GM19438 (cell line): ENCODE measurements at regions not wholly inside any gene's neighbourhood (a gene's known extent, or its start where the extent isn't known, plus 50 kb on each side); places are given as distances from the start of the nearest gene placed in this dataset.
"Not testable (repeated sequence)": the region's sequence is repeated elsewhere in the genome, so short reads cannot be mapped to it uniquely, and the experiment has no call there.

Experiments
- ATAC-seq: cut with Tn5 transposase; IDR thresholded peaks from one replicate; pipeline ENCODE4 v1.9.1; 2021; ENCODE audit warnings: low read depth; ENCODE audit not compliant: unreplicated experiment

DNA sequence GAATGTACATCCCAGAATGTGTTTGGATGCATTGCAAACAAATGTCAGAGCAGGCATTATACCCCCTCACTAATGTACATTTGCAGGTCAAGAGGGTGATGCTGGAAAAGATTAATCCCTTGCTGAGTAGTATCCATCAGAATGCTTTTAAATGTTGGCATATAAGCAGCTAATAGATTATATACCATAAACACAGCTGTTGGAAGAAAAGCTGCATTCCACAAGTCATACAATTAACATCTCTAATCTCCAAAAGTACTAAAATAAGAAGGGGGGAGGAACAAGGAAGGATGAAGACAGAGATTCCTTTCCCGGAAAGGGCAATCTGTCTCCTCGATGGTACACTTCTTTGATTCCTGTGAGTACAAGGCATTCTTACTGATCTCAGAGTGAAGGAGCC lies 445.7 kb upstream of the CDIN1 start:
- no peak for ATAC-seq

DNA sequence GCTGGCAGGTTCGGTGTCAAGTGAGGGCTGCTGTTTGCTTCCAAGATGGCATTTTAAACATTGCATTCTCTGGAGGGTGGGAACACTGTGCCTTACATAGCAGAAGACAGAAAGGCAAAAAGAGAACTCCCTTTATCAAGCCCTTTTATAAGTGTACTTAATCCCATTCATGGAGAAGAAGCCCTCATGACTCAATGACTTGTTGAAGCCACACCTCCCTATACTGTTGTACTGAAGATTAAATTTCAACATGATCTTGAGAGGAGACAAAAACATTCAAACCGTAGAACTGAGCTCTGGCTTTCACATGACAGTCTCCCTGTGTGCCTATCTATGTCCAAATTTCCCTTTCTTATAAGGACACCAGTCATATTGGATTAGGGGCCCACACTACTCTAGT lies 443.4 kb upstream of the CDIN1 start:
- no peak for ATAC-seq

DNA sequence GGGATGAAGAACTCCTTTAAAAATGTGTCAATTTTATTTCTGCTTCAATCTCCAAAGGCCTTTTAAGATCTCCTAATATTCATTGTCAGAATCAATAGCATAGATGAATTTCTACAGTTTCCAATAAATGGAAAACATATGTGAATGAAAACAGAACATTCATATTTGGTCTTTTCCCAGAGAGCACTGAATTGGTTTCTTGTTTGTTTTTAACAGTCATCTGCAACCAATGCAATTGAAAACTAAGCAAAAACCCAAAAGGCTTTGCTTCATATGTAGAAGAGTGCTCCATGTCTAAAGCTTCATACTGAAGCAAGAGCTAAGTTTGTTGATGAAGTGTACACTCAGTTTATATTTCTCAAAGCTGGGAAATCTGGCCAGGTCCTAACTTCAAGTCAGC lies 426.5 kb upstream of the CDIN1 start:
- no peak for ATAC-seq

DNA sequence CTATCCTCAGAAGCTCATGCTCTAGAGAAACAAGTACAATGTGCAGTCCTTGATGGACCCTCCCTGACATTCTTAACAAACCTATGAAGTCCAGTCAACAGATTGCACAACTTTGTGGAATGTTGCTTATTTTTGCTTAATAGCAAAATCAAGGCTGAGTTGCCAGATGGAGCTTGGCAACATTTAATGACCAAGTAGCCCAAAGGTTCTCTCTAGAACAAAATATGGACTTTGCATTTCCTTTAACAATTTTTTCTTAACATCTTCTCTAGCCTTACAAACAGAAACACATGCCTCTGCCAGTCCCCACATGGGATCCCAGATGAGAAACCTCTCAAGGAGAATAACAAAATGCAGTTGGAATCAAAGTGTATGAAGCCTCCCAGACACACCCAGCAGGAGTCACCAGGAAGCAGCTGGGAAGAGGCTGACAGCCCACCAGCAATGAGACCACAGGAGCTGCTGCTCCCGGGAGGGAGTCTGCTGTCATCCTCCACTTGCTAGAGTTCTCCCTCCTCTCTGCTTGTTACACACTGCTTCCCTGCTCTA lies 422.5 kb upstream of the CDIN1 start:
- ATAC-seq = no peak

DNA sequence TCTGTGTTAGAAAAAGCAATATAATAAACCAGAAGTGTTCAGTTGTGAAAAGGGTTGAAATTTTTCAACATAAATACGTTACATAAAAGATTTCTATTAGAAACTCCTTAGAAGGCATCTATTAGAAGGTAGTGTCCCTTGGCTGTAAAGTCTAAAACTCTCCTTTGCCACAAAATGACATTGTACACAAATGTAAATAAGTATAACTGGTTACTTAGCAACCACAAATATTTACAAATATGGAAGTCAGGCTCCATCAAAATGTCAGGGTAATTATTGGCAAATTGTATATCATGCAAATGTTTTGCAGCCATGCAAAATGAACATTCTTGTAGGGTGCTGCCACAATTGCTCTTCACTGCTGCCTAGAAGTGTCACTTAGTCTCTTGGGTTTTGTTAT lies 419.1 kb upstream of the CDIN1 start:
- ATAC-seq = no peak

DNA sequence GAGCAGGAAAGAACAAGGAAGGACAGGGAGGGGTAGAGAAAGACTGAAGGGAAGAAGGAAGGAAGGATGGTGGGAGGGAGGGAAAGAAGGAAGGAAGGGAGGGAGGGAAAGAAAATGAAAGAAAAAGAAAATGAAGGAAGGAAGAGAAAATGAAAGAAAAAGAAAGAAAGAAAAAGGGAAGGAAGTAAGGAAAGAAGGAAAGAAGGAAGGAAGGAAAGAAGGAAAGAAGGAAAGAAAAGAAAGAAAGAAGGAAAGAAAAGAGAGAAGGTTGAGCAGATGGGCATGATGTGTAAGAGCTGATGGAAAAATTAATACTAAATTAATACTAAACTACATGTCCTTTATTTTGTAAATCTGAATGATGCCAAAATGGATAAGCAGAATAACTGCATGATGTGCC lies 418.3 kb upstream of the CDIN1 start:
- ATAC-seq = no peak

DNA sequence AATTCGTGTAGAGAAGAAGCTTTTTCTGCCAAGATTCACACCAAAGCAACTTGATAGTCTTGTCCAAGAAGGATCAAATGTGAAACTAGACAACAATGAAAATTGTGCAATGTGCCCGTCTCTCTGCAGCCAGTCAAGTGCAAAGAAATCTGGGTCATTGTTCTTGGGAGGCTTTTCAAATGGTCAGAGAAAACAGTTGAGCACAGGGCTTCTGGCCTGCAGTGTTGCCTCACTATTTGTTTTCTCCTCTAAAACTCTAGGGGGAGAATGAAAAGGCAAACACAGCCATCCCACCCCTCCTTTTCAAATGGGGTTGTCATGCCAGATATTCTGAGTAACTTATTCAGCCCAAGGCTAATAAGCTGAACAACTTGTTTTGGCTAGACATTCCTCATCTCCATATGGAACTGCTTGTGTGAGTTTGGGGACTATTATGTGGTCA lies 417.6 kb upstream of the CDIN1 start:
- no peak for ATAC-seq

DNA sequence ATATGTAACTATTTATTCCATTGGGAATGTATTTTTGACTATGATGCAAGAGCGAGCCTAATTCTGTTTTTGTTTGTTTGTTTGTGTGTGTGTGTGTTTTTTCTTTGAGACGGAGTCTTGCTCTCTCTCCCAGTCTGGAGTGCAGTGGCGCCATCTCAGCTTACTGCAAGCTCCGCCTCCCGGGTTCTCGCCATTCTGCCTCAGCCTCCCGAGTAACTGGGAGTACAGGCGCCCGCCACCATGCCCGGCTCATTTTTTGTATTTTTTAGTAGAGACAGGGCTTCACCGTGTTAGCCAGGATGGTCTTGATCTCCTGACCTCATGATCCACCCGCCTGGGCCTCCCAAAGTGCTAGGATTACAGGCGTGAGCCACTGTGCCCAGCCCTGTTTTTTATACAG lies 415.4 kb upstream of the CDIN1 start:
- ATAC-seq = not testable (repeated sequence)

DNA sequence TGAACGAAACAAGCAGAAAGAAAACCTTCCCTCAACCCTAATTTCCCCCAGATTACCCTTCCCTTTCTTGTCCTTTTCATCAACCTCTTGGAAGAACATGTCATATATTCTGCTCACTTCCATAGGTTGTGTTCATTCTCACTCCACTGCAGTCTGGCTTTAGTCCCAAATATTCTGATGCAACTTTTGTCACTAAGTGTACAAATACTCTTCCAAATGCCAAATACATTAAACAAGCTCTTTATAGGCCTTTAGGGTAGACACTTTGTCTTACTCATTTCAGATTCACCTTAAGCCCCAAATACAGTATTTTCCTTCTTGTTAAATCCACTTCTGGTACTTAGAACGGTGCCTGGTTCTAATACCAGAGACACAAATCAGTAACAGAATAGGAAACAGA lies 406.5 kb upstream of the CDIN1 start:
- no peak for ATAC-seq

DNA sequence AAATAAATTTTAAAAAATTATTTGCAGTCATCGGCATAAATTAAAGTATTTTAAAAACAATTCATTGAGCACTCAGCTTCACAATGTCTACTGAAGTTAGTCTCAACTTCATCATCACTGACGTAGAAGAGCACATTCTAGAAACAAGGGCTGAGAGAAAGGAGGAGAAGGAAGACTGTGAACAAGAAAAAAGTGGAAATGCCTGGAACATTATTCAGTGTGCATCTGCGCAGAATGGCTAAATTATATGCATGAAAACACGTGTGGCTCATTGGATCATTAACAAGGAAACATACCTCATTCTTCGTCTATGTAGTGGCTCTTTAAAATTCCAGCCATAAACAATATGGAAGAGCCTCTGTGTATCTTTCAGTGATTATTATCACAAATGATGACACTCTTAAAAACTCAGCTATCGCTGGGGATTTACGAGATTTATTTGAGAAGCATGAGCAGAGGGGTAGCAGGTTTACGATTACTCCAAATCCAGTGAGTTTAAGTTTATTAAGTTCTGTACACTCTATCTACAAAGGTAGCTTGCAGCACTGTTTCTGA lies 404.2 kb upstream of the CDIN1 start:
- no peak for ATAC-seq

DNA sequence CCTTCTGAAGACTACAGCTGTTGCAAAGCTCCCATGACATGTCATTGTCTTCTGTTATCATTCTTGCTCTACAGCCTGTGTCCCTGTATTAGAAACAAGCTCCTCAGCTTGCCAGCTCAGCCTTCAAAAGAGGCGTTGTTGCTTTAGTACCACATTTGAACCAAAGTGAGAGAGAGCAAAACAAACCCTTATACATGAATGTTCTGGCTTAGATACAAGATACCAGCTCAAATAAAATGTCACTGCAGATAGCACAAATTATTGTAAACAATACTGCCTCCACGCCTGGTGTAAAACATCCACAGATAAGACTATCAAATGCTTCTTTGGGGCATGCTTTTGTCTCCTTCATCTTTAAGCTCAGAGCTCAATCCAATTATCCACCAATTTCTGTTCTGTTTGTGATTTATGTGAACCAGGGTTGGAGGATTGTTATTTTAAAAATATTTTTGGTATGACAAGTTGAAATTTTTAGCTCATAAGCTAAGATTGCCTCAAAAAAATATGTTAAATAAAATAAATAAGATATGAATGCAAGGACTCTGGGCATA lies 403.6 kb upstream of the CDIN1 start:
- no peak for ATAC-seq

DNA sequence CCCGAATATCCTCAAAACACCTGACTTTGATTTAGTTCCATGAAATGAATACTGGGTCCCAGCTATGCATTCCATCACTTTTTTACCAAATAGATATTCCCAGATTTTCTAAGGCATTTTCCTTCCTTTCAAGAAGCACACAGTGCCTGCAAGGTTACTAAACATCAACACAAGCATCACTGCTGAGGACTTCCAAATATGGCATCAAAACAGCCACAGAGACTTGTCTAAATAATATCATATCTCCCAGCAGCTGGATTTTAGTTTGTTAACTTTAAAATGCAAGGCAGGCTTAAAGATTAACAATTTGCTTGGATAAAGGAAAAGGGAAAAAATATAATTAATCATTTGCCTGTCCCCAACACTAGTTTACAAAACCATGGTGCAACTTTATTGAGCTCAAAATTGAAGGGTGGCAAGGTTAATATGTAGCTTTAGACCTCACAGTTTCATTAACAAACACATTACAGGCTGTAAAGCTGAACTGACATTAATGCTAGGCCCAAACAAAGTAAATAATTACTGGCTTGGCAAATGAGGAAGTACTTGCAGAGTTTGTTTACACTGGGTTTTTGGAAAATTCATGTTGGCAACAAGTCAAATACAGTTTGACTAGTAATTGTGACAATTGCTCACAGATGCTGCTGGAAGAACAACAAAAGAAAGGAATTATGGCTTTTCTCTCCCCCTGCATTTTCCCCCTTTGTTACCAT lies 401.7 kb upstream of the CDIN1 start:
- ATAC-seq = no peak

DNA sequence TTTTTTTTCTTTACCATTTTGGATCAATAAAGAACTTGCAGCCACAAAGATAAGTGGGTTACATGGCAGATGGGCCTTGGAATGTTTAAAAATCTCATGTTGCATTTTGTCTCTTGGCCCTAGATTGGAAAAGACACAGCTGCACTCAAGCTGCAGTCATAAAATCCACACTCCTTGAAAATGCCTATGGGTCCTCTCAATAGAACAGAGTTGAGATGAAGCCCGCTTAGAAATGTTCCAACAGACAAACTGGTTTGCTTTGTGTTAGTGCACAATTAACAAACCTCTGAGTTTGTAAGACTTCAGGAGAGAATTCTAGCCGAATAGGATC lies 401.2 kb upstream of the CDIN1 start:
- no peak for ATAC-seq

DNA sequence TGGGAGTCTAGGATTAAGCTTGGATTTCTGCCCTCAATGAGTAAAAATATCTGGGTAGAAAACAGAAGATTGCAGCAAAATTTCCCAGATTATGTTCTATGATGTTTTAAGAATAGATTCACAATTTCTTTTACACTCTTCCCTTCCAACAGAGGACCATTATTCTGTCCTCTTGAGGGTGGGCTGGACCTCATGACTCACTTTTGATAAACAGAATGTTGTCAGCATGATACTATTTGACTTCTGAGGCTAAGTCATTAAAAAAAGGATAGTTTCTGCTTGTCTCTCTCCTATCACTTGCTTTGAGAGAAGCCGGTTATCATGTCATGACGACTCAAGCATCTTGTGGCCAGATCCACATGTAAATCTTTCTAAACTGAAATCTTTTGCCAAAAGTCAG lies 396.2 kb upstream of the CDIN1 start:
- ATAC-seq = no peak

DNA sequence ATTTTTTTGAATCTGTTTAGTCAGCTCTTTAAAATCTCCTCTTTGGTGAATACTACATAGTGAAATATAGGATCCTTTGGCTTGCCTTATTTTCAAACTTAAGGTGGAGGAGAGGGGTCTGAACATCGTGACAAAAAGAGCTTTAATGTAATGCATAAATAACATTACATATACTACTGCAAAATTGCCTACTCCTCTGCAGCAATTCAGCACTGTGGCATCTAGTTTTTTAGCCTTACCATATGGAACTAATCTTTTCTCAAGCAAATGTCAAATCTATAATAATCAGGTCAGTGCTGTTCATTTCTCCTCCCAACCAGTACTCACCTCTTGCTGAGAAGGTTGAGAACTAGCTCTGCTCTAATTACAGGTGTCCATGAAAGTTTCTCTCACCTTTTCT lies 394.0 kb upstream of the CDIN1 start:
- no peak for ATAC-seq

DNA sequence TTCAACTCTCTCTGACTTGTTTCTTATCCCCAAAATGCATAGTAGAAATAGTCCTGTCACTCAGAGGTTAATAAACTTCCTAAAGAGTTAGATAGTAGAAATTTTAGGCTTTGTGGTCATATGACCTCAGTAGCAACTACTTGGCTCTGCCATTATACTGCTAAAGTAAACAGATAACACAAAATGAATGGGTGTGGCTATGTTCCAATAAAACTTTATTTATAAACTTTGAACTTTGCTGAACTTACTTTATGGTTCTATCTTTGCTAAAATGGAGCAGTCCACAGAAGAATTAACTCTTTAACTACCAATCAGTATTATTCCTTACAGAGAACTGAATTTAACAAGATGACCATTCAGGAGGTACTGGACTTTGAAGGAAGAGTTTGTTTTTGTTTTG lies 393.6 kb upstream of the CDIN1 start:
- no peak for ATAC-seq

DNA sequence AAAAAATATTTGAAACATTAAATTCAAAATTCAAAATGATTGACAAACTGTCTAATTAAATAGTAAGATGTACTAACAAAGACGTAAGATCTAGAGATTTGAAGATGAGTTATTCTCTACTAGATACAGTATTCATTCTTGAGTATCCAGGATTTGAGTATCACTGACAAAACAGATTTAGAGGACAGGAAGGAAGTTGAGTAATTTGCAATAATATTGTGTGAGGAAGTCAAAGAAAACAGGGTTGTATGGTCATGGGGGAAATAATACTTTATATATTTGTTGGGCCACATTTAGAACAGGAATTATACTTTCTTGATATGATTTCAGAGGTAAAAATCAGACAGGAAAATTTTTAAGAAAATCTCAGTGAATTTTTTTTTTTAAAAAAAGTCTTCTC lies 393.1 kb upstream of the CDIN1 start:
- ATAC-seq = no peak

DNA sequence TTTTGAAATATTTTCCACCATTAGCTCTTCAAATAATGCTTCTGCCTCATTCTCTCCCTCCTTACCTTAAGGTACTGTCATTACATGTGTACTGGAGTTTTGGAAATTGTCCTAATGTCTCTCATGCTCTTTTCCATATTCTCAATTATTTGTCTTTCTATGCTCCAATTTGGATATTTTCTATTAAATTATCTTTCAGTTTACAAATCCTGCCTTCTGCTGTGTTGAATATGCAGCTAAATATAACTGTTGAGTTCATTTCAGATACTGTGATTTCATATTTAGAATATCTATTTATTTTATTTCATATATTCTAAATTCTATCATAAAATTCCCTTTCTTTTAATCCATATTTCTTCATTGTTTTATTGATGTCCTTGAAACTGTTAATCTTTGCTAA lies 388.0 kb upstream of the CDIN1 start:
- no peak for ATAC-seq

DNA sequence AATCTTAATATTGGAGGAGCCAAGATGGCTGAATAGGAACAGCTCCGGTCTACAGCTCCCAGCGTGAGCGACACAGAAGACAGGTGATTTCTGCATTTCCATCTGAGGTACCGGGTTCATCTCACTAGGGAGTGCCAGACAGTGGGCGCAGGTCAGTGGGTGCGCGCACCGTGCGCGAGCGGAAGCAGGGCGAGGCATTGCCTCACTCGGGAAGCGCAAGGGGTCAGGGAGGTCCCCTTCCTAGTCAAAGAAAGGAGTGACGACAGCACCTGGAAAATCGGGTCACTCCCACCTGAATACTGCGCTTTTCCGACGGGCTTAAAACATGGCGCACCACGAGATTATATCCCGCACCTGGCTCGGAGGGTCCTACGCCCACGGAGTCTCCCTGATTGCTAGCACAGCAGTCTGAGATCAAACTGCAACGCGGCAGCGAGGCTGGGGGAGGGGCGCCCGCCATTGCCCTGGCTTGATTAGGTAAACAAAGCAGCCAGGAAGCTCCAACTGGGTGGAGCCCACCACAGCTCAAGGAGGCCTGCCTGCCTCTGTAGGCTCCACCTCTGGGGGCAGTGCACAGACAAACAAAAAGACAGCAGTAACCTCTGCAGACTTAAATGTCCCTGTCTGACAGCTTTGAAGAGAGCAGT lies 383.9 kb upstream of the CDIN1 start:
- ATAC-seq = not testable (repeated sequence)

DNA sequence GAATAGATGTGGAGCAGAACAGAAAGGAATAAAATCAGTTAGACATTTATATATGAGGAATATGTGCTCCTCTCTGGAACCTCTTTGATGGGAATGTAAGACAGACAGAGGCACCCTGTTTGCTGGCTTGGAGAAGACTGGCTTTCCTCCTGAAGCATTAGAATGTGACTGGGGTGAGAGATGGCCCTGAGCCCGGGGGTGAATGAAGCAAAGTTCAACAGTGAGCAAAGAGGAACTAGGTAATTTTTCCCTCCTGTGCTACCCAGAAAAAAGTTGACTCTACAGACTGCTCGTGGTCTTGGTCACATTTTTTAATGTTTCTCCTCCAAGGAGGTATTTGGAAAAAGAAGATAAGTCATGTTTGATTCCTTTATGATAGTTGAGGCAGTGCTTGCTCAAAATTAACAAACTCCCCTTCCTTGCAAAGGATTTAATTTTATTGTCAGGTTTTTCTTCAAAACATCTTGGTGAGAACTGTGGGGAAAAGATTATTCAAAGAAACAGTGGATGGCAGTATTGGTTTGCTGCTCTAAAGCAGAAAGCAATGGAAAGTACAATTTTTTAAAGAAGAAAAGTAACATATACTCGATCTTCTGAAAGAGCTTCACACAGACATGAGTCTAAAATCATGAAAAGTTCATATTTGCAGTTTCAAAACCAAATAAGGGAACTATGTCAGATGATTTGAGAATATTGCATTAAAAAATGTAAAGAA lies 370.4 kb upstream of the CDIN1 start:
- no peak for ATAC-seq

DNA sequence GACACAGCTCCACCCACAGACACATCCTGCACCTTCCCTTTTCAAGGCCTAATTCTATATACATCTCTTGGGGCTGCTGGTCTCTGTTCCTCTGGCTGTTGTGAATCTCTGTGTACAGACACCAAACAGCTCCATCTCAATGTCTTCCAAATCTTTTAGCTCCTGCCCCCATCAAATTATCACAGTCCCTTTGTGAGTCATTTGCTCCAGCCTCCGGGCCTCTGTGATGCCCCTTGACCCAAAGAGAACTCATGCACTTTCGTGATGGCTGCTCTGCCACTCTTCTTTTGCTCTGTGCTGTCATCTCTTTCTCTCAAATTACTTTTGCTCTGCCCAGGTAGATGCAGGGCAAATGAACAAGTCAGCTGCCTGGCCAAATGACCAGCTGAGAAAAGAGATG lies 369.0 kb upstream of the CDIN1 start:
- no peak for ATAC-seq
